CD4-positive, alpha-beta T cell treated with Interleukin-17A for 1 hour (primary cell): ENCODE measurements at regions not wholly inside any gene's neighbourhood (a gene's known extent, or its start where the extent isn't known, plus 50 kb on each side); places are given as distances from the start of the nearest gene placed in this dataset.
"Not testable (repeated sequence)": the region's sequence is repeated elsewhere in the genome, so short reads cannot be mapped to it uniquely, and the experiment has no call there.

Experiments
- DNase-seq: peaks from one replicate; pipeline ENCODE4 v3.0.0-alpha.2; 2020

DNA sequence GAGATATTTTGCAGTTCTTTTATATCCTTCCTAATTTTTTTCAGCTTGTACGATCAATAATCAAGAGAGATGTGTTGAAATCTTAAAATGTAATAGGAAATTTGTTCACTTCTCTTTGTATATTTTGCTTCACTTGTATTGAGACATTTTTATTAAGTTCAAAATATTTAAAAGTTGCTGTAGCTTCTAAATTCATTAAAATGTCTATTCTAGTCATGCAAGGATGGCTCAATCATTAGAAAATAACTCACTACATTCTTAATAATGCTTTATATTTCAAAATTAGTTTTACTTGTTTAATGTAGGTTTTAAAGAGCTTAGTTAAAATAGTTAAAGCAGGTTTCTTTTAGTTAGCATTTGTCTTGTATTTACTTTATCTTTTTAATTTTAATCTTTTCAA is 308.4 kb downstream of the CYRIA start:
- DNase-seq = no peak

DNA sequence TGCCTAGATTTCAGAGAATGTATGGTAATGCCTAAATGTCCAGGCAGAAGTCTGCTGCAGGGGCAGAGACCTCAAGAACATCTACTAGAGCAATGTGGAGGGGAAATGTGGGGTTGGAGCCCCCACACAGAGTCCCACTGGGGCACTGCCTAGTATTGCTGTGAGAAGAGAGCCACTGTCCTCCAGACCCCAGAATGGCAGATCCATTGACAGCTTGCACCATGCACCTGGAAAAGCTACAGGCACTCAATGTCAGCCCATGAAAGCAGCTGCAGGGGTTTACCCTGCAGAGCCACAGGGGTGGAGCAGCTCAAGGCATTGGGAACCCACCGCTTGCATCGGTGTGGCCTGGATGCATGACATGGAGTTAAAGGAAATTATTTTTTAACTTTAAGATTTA is 314.1 kb downstream of the CYRIA start:
- DNase-seq = no peak

DNA sequence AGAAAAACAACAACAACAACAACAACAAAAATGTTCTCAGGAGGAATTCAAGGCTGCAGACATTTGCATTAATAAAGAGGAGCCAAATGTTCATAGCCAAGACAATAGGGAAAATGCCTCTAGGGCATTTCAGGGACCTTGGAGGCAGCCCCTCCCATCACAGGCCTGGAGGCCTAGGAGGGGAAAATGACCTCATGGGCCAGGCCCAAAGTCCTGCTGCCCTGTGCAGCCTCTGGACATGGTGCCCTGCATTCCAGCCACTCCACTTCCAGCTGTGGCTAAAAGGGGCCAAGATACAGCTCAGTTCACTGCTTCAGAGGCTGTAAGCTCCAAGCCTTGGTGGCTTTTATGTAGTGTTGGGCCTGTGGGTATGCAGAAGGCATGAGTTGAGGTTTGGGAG is 314.5 kb downstream of the CYRIA start:
- DNase-seq = no peak

DNA sequence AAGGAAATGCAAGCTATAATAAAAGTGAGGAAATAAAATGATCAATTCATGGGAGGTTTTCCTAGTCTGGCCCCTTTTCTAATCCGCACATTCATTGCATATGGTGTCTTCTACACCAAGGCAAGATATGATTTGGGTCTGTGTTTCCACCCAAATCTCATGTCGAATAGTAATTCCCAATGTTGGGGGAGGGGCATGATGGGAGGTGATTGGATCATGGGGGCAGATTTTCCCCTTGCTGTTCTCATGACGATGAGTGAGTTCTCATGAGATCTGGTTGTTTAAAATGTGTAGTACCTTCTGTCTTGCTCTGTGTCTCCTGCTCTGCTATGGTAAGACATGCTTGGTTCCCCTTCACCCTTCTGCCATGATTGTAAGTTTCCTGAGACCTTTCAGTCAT is 315.4 kb downstream of the CYRIA start:
- DNase-seq = no peak

- DNase-seq = no peak
Measured at GRCh38 chr2:16349811-16350210, 315.8 kb downstream of the CYRIA start.

DNA sequence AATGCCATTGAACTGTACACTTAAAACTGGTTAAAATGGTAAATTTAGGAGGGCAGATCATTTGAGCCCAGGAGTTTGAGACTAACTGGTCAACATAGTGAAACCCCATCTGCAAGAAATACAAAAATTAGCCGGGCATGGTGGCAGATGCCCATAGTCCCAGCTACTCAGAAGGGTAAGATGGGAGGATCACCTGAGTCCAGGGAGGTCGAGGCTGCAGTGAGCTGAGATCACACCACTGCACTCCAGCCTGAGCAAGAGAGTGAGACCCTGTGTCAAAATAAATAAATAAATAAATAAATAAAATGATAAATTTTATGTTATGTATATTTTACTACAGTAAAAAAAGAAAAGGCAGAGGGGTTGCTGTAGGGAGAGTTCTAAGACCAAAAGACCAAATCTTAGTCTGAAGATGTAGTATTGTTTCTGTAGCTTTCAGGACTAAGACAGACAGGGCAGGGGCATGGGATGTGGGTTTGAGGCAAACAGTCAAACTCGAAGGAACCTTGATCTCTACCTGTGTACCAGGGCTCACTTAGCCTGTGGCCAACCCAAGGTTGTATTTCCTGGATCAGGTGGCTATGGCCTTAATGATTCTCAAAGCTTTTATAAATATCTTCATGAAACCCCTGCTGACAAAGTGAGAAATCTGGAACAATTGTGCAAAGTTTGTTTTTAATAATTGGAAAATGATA is 316.7 kb downstream of the CYRIA start:
- DNase-seq = no peak

- no peak for DNase-seq
Measured at GRCh38 chr2:16346671-16347070, 319.0 kb downstream of the CYRIA start.

- not testable (repeated sequence) for DNase-seq
Measured at GRCh38 chr2:16345231-16345630, 320.4 kb downstream of the CYRIA start.

- no peak for DNase-seq
Measured at GRCh38 chr2:16339206-16339605, 326.4 kb downstream of the CYRIA start.

DNA sequence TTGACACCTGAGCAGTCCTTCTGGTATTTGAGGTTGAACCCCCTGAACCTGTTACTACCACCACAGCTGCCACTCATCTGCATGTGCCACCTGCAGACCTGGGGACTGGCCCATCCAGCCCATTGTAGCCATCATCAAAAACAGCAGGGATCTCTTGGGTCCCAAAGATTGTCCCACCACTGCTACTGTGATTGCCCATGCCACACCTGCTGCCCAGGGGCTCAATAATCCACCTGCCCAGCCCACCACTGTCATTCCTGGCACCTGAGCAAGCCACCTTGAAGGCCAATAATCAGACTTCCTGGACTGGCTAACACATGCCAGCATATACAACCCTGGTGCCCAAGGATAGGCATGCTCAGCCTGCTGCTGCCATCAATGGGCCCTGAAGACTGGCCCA is 327.6 kb downstream of the CYRIA start:
- no peak for DNase-seq

- DNase-seq = no peak
Measured at GRCh38 chr2:16336916-16337315, 328.7 kb downstream of the CYRIA start.

DNA sequence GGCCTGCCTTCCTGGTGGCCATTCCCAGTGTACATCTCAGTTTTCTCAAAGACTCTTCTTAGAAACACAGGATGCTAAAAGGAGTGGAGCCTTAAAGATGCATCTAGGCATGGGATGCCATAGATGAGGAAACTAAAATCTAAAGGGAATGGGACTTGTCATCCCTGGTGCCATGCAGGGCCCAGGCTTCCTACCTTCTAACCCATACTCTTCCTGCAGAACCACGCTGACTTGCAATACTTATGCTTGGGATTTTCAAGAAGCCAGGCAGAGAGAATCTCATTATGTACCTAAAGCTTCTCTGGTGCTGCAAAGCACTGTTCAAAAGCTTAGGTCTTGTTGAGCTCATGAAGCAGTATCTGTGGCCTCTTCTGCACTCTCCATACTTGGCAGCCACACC is 329.1 kb downstream of the CYRIA start:
- DNase-seq = no peak

GRCh38 chr2:16335947-16336346 is 329.7 kb downstream of the CYRIA start:
- DNase-seq = no peak

GRCh38 chr2:16335604-16335930 is 330.1 kb downstream of the CYRIA start:
- no peak for DNase-seq

DNA sequence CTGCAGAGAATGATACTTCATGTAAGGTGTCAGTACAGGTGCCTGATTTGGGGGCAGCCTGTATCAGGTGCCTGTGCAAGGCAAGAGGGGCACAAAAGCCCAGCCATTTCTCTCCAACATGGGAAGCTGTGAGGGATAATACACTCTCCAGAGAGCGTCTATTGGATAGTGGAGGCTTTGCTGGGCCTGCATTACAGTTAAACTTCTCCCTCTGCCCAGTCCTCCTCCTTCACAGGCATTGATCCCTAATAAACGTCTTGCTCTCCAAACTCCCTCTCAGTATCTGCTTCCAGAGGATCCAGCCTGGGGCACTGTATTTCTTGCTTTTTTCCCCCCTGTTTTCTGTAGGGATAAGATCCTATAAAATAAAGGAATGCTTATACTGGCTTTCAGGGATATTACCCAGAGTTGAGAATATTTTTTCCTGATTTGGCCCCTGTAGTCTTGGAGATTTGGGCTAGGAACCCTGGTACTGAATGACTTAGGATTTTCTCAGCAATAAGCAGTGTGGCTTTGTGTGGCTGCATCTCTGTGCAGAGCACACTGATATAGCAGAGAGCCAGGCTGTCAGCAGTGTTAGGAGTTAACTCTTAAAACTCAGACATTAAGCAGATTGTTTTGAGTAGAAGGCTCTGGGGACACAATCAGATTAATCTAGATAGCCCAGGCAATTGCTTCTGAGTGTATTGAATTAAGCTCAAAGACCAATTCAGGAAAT is 330.6 kb downstream of the CYRIA start:
- no peak for DNase-seq

DNA sequence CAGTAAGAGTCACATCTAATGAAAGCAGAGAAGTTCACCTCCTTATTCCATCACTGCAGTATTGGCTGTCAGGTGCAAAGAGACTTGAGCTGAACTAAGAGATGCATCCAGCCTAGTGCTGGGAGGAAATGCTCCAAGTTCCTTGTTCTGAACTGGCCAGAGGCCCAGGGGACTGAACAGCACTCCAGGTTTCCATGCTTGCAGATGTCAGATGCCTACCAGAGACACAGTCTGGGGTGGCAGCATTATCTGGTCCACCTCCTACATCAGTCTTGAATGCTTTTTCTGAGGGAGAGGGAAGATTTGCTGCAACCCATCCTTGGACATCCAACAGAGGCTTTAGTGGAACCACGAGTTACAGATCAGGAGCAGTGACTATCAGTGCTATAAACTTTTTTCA is 331.3 kb downstream of the CYRIA start:
- no peak for DNase-seq

- no peak for DNase-seq
Measured at GRCh38 chr2:16333681-16334080, 332.0 kb downstream of the CYRIA start.

- no peak for DNase-seq
Measured at GRCh38 chr2:16332681-16333557, 332.7 kb downstream of the CYRIA start.

DNA sequence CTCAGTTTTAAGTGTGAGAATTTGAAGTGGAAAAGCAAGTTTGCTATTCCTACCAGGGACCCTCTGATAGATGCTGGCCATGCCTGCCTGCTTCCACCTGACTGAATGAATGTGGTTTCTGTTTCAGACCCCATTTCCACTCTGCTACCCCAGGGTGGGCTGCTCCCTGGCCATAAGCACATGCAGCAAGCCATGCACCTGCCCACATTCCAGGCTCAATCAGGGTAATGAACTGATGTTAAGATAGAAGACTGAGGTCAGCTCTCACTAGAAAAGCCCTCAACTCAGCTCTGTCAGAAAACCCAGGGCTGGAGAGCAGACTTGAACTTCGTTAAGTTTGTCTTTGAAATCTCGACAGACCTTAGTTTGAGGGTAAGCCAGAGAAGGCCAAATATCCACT is 333.9 kb downstream of the CYRIA start:
- DNase-seq = no peak

GRCh38 chr2:16330982-16331381 is 334.7 kb downstream of the CYRIA start:
- no peak for DNase-seq

DNA sequence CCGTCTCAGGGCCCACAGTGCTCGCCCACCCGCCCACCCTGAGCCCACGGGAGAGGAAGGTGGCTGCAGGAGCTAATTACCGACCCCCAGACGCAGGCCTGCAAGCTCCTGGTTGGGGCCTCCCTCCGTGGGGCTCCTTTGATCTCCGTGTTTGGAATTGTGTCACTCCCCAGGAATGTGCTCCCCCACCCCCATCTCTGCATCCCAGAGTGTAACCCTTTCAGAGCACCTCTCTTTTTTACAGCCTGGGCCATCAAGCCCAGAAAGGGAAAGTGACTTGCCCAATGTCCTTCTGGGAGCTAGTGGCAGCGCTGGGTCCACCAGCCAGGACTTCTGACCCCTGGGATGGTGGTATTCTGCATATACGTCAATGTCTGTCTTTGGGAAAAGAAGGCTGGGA is 335.1 kb downstream of the CYRIA start:
- no peak for DNase-seq

DNA sequence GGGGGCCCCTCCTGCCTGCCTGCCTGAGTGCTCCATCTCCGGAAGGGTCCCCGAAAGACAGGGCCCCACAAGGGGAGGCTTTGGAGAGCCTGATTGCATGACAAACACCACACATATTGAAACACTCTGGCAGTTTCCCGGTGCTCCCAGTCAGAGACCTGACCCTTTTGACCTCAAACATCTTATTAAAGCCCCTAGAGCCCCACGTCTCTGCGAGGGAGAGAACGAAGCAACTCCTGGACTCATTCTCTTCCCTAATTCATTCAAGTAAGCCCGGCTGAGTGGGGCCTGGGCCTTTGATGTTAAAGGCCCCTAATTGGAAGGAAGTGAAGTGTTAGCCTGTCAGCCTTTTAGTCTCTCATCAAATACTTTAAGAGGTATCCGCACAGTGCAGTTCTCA is 335.6 kb downstream of the CYRIA start:
- DNase-seq = no peak

GRCh38 chr2:16329421-16329820 is 336.2 kb downstream of the CYRIA start:
- DNase-seq = no peak
